ENCODE measurements at regions not wholly inside any gene's neighbourhood (a gene's known extent, or its start where the extent isn't known, plus 50 kb on each side); places are given as distances from the start of the nearest gene placed in this dataset.
A peak's percentile ranks its signal among the peaks of the same experiment; 100 is the strongest.

- intact Hi-C loops (cut with DNase I) = no loop called here
- ATAC-seq (no peak), DNase-seq (ENCODE audit: missing footprints) (no peak)
Measured at GRCh38 chr5:120231563-120231962, 232.5 kb upstream of the PRR16 start.

DNA sequence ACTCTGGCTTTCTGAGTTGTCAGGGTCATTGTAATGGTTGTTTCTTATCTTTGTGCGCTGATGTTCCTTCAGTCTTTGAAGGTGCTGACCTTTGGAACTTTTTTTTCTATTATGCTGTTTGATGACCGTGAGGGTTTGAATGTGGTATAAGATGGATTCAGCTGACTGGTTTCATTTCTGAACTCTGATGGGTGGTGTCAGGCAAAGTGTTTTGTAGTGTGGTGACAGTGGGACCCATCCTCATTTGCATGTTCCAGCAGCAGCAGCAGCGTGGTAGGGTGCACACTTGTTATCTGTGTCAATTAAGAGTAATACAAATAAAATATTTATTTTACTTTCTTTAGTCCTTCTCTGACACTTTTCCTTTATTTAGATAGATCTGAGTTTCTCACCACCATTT lies 227.7 kb upstream of the PRR16 start:
- intact Hi-C loops (cut with DNase I) = no loop called here
- no peak for ATAC-seq

GRCh38 chr5:120239086-120239485 lies 225.0 kb upstream of the PRR16 start:
- ATAC-seq = no peak
- intact Hi-C loops (cut with DNase I) = no loop called here
- DNase-seq (ENCODE audit: missing footprints) = no peak

More for the DNA sequence above, 227.7 kb upstream of the PRR16 start:
- no peak for DNase-seq (ENCODE audit: missing footprints)

- DNase-seq (ENCODE audit: missing footprints) (no peak), ATAC-seq (no peak)
- intact Hi-C loops (cut with DNase I) = no loop called here
Measured at GRCh38 chr5:120240706-120241105, 223.4 kb upstream of the PRR16 start.

DNA sequence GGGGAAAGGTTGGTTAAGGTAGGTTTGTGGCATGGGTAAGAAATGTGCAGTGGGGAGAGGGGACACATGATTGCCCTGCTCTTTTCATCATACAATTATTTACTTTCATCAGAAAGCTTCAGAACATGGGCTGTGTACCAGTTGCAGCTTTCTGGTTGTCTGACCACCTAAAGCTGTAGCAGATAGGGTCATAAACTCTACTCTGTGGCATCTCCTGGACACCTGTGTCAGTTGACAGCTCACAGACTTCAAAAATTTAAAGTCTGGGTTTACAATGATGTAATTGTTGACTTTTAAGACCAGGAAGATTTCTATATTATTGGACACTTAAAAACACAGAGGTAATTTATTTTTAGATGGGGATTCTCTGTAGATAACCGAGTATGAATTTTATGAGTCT lies 222.7 kb upstream of the PRR16 start:
- no peak for ATAC-seq
- intact Hi-C loops (cut with DNase I) = no loop called here
- DNase-seq (ENCODE audit: missing footprints) = no peak

- DNase-seq (ENCODE audit: missing footprints) (no peak), ATAC-seq (peak; percentile 59)
- intact Hi-C loops (cut with DNase I) = no loop called here
Measured at GRCh38 chr5:120251898-120252297, 212.2 kb upstream of the PRR16 start.

DNA sequence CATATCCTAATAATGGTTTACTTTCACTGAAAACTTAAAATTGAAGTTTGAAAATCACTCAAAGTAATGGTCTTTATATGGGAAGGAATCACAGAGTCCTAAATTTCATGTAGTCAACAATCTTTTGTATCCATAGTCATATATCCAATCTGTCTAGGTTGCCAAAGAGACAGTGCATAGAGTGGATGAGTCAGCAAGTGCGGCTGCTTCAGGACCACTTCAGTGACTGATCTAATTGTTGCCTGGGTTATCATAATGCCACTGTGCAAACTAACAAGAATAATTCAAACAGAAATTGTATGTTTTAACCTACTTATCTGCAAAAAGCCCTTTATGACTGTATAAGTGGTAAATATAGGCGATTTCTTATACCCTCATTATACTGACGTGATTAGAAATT lies 211.3 kb upstream of the PRR16 start:
- intact Hi-C loops (cut with DNase I) = no loop called here
- ATAC-seq (no peak), DNase-seq (ENCODE audit: missing footprints) (no peak)

- intact Hi-C loops (cut with DNase I) = no loop called here
- no peak for ATAC-seq
- no peak for DNase-seq (ENCODE audit: missing footprints)
Measured at GRCh38 chr5:120254385-120254784, 209.7 kb upstream of the PRR16 start.

DNA sequence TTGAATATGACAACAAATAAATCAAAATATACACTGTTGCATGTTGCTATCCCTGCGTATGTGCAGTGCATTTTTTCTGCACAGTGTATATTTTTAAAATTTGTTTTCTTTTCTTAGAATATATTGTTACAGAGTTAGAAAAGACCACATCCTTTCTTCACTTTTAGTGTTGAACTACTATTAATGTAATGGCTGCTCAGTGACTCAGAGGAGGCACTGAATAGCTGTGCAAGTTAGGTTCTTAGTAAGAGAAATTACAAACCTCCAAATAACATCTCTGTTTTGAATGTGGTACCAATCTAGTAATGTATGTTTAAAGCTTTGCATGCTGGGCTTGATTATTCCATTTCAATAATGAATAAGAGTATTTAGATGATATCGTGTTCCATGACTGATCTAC lies 208.9 kb upstream of the PRR16 start:
- DNase-seq (ENCODE audit: missing footprints) = no peak
- ATAC-seq = no peak
- intact Hi-C loops (cut with DNase I) = no loop called here

- ATAC-seq (no peak), DNase-seq (ENCODE audit: missing footprints) (no peak)
- intact Hi-C loops (cut with DNase I) = no loop called here
Measured at GRCh38 chr5:120256376-120256775, 207.7 kb upstream of the PRR16 start.

DNA sequence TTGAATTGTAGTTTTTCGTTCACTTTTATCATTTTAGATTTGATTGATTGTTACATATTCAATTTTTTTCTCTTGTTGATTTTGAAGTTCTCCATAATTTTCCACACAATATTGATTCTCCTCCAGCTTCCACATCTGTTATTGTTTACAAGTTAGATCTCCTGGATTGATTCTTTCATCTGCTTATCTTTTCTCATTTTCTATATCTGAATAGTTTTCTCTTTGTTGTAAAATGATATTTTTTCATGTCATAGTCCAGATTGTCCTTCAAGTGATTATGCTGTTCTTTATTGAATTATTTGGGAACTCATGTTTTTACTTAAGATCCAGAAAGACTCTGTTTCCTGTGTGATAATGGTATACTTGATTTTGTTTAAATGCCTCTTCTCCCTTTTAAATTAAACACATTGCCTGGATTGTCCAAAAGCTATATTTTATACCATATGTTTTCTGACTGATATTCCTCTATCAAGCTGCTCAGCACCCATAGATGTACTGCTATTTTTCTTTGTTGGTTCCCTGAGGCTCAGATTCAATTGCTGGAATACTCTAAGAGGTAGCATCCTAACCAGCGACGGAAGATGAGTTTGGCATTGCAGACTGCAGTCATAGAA lies 206.6 kb upstream of the PRR16 start:
- DNase-seq (ENCODE audit: missing footprints) (no peak), ATAC-seq (no peak)
- intact Hi-C loops (cut with DNase I) = no loop called here

DNA sequence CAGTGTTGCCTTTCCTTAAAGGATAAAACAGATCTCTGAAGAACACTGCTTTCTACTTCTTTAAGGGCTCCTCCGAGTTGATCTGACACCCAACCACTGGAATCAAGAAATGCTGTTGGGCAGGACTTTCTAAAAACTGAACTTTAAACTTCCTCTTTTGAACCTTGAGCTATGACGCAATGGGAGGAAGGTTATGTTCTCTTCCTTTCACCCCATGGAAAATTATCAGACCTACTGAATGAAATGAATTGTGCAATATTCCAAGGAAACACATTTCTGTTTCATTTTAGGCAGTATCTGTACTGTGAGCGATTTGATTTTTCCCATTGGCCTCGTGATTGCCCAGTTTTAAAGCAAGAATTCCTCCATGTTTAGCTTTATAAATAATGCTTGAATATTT lies 206.0 kb upstream of the PRR16 start:
- ATAC-seq (peak; percentile 92), DNase-seq (ENCODE audit: missing footprints) (no peak)
- intact Hi-C loops (cut with DNase I) = no loop called here

DNA sequence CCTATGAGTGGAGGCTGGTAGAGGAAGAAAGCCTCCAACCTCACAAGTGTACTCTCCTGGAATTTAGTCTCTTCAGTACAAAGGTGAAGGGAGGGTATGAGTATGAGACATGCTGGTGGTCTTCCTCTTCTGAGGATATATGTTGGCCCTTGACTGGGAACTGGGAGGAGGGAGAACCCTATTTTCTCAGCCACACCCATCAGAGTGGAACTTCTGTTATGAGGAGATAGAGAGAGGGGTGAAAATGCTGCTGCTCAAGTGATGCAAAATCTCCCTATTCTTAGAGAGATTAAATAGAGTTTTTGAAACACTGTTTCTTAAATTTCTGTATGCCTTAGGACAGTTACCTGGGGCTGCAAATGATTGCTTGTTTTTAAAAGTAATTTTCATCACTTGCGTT lies 203.4 kb upstream of the PRR16 start:
- ATAC-seq (no peak), DNase-seq (ENCODE audit: missing footprints) (no peak)
- intact Hi-C loops (cut with DNase I) = no loop called here

DNA sequence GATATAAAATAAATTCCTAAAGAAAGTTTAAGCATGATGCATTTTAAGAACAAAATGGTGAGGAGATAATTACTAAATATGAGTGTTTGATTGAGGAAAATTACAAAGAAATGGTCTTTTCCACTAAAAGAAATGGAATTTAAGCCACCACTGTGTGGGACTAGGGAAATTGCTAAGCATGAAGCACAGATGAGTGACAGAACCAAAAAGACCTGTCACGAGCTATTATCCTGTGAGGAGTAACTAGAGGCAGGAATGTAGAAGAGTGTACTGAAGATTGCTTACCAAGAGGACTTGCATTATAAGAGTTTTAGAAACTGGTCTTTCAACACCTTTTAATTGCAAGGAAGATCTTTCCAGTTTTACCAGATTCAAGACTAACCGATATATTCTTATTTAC lies 193.6 kb upstream of the PRR16 start:
- no peak for ATAC-seq

GRCh38 chr5:120293796-120294195 lies 170.3 kb upstream of the PRR16 start:
- DNase-seq (ENCODE audit: missing footprints) (no peak), ATAC-seq (no peak)
- intact Hi-C loops (cut with DNase I) = no loop called here

More for the DNA sequence above, 193.6 kb upstream of the PRR16 start:
- no peak for DNase-seq (ENCODE audit: missing footprints)
- intact Hi-C loops (cut with DNase I) = no loop called here

GRCh38 chr5:120297616-120298015 lies 166.5 kb upstream of the PRR16 start:
- DNase-seq (ENCODE audit: missing footprints) = no peak
- intact Hi-C loops (cut with DNase I) = no loop called here
- ATAC-seq = no peak

DNA sequence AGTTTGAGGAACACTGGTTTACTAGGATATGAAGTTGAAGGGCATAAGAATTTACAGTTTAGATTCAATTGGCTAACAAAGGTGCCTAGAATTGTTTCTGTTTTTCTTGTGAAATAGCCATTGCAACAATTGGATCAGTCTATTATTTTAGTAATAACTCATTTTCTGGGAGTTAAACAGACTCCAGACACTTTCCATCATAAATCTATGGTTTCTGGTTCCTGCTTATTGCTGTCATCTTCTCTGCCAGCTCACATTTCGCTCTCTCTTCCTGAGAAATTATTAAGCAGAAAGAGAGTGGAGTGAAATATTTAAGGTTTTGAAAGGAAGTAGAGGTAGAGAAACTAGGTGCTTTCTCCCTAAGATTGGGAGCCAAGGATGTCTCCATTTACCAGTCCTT lies 165.1 kb upstream of the PRR16 start:
- ATAC-seq = no peak
- intact Hi-C loops (cut with DNase I) = no loop called here
- no peak for DNase-seq (ENCODE audit: missing footprints)

- intact Hi-C loops (cut with DNase I) = no loop called here
- no peak for DNase-seq (ENCODE audit: missing footprints)
- ATAC-seq = no peak
Measured at GRCh38 chr5:120304663-120305062, 159.4 kb upstream of the PRR16 start.

DNA sequence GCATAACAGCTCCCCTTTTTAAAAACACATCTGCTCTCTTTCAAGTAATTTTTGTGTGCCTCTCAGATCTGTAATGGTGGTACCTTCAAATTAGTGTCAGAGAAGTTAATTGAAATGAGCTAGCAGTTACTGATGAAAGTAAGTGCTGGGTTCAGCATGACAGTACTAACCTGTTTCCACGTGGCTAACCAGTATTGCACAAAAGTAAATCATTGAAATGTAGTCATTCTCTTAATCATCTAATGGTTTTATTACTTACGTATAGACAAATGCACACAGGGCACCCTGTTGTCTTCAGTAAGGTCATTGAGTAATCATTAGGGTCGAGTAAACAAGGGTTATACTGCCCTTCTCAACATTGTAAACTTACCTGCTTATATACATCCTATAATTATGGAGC lies 157.8 kb upstream of the PRR16 start:
- ATAC-seq = no peak
- intact Hi-C loops (cut with DNase I) = no loop called here
- no peak for DNase-seq (ENCODE audit: missing footprints)

DNA sequence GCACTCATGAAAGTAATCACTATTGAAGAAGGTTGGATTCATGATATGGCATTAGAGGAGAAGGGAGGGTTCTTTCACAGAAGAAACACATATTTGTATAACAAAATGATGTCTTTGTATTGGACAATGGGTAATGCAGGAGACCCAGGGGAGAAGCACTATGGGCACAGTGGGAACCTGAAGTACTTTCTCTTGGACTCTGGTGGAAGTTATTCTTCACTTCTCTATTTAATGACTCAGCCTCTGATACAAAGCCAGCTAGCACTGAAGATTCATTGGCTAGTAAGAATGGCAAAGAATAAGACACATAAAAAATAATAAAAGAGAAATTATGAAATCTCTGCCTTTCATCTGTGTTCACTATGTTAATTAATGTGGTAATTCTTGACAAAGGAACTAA lies 149.9 kb upstream of the PRR16 start:
- intact Hi-C loops (cut with DNase I) = no loop called here
- ATAC-seq = no peak
- no peak for DNase-seq (ENCODE audit: missing footprints)

- DNase-seq (ENCODE audit: missing footprints) = no peak
- ATAC-seq = no peak
- intact Hi-C loops (cut with DNase I) = no loop called here
Measured at GRCh38 chr5:120320626-120321025, 143.5 kb upstream of the PRR16 start.

GRCh38 chr5:120326651-120327050 lies 137.4 kb upstream of the PRR16 start:
- intact Hi-C loops (cut with DNase I) = no loop called here
- DNase-seq (ENCODE audit: missing footprints) = no peak

More at GRCh38 chr5:120326651-120327050, 137.4 kb upstream of the PRR16 start:
- no peak for ATAC-seq
